Lung (tissue), 11 donors: ENCODE measurements at regions not wholly inside any gene's neighbourhood (a gene's known extent, or its start where the extent isn't known, plus 50 kb on each side); places are given as distances from the start of the nearest gene placed in this dataset.

Experiments used
- ATAC-seq: fragments of 200-7000 bp; cut with Tn5 transposase; one replicate; pipeline ENCODE4 v1.9.1; 2020; ENCODE audit warnings: moderate number of reproducible peaks; ENCODE audit not compliant: insufficient read depth, low FRiP score
- DNase-seq, 3 donors: peaks; one replicate each; pipeline ENCODE4 v3.0.0-alpha.2; 2013 to 2017
- H3K27ac ChIP-seq, 2 donors: one replicate each; pipeline ENCODE4 v1.5.1; 2013; ENCODE audit warnings: mild to moderate bottlenecking in 2 of 2, moderate library complexity in 2 of 2, control low read depth in 1 of 2, inconsistent platforms in 1 of 2, low read depth in 1 of 2, low read length in 1 of 2
- H3K27me3 ChIP-seq, 3 donors: one replicate each; pipeline ENCODE4 v1.5.1; 2013; ENCODE audit warnings: low read length in 2 of 3; ENCODE audit not compliant: control insufficient read depth in 3 of 3, insufficient read depth in 3 of 3
- H3K36me3 ChIP-seq, 4 donors: one replicate each; pipeline ENCODE4 v1.5.1; 2013; ENCODE audit warnings: low read length in 4 of 4, mild to moderate bottlenecking in 1 of 4, moderate library complexity in 1 of 4; ENCODE audit not compliant: control insufficient read depth in 4 of 4, insufficient read depth in 4 of 4
- H3K4me1 ChIP-seq, 5 donors: one replicate each; pipeline ENCODE4 v1.5.1; 2013; ENCODE audit warnings: low read length in 5 of 5, mild to moderate bottlenecking in 2 of 5, moderate library complexity in 1 of 5; ENCODE audit not compliant: control insufficient read depth in 5 of 5, insufficient read depth in 5 of 5
- H3K4me3 ChIP-seq: one replicate; pipeline ENCODE4 v1.5.1; 2013; ENCODE audit warnings: mild to moderate bottlenecking, control low read depth, moderate library complexity
- H3K9ac ChIP-seq, 2 donors: one replicate each; pipeline ENCODE4 v1.5.1; 2013; ENCODE audit warnings: low read length in 2 of 2, control low read depth in 1 of 2; ENCODE audit not compliant: insufficient read depth in 1 of 2
- H3K9me3 ChIP-seq, 4 donors: one replicate each; pipeline ENCODE4 v1.5.1; 2013; ENCODE audit warnings: low read length in 3 of 4, mild to moderate bottlenecking in 1 of 4, moderate library complexity in 1 of 4; ENCODE audit not compliant: control insufficient read depth in 4 of 4, insufficient read depth in 3 of 4
- CTCF ChIP-seq: IDR thresholded peaks from 2 replicates; pipeline ENCODE4 v1.5.1; 2012; ENCODE audit warnings: mild to moderate bottlenecking; ENCODE audit errors: control extremely low read depth, extremely low read depth
- WGBS, 2 donors: extraction: QIAGEN DNeasy Blood & Tissue Kit; methylation state at CpG; one replicate each; pipeline ENCODE4 v1.1.7; 2013; 5-methylcytosine and 5-hydroxymethylcytosine counted together
- donor health status: control.
- donor health status: control.
- donor health status: Bipolar disorder and iron deficiency.
- donor health status: healthy.
- donor health status: DM: yes; HTN: yes; CAD: no.

- no peaks in the 10 kb centered on the region for H3K9me3 ChIP-seq
- TF ChIP-seq CTCF = no peak
- no peak overlapping the region for H3K9ac ChIP-seq
- DNase-seq (no peak), ATAC-seq (no peak)
- H3K27me3 ChIP-seq = peaks cover 0 to 3% (median 0%) of the 10 kb centered on the region in 3 donors
- H3K4me1 ChIP-seq = no peaks in the 10 kb centered on the region
- H3K4me3 ChIP-seq = no peak overlapping the region
- H3K36me3 ChIP-seq = no peaks in the 10 kb centered on the region
- 89 to 93% methylated on average over 8 of the region's 8 CpGs for WGBS, 2 donors
- no peak overlapping the region for H3K27ac ChIP-seq
Measured at GRCh38 chr7:50178166-50178565, 85.1 kb upstream of the ZPBP start.

- no peak for DNase-seq
- no peak for TF ChIP-seq CTCF
- Histone ChIP-seq H3K4me3 (no peak overlapping the region), H3K9me3 (no peaks in the 10 kb centered on the region), H3K9ac (no peak overlapping the region), H3K4me1 (no peaks in the 10 kb centered on the region), H3K36me3 (no peaks in the 10 kb centered on the region), H3K27me3 (peaks cover 0 to 3% (median 0%) of the 10 kb centered on the region in 3 donors), H3K27ac (no peak overlapping the region)
- 87 to 100% methylated on average over 1 of the region's 1 CpG for WGBS, 2 donors
- no peak for ATAC-seq
Measured at GRCh38 chr7:50174948-50175347, 81.9 kb upstream of the ZPBP start.

- no peak for TF ChIP-seq CTCF
- no peaks in the 10 kb centered on the region for H3K4me1 ChIP-seq
- H3K4me3 ChIP-seq = no peak overlapping the region
- no peak overlapping the region for H3K9ac ChIP-seq
- no peaks in the 10 kb centered on the region for H3K9me3 ChIP-seq
- H3K27me3 ChIP-seq = no peaks in the 10 kb centered on the region
- no peaks in the 10 kb centered on the region for H3K36me3 ChIP-seq
- ATAC-seq (no peak), DNase-seq (no peak)
- 55 to 62% methylated on average over 13 of the region's 13 CpGs for WGBS, 2 donors
- H3K27ac ChIP-seq = no peak overlapping the region
Measured at GRCh38 chr7:50166997-50167965, 74.2 kb upstream of the ZPBP start.
